Dedifferentiated amniotic fluid mesenchymal stem cell (primary cell): ENCODE measurements at regions not wholly inside any gene's neighbourhood (a gene's known extent, or its start where the extent isn't known, plus 50 kb on each side); places are given as distances from the start of the nearest gene placed in this dataset.
"Not testable (repeated sequence)": the region's sequence is repeated elsewhere in the genome, so short reads cannot be mapped to it uniquely, and the experiment has no call there.

Experiments
- DNase-seq: peaks from one replicate; pipeline ENCODE4 v3.0.0-alpha.2; 2016; ENCODE audit errors: extremely low spot score

DNA sequence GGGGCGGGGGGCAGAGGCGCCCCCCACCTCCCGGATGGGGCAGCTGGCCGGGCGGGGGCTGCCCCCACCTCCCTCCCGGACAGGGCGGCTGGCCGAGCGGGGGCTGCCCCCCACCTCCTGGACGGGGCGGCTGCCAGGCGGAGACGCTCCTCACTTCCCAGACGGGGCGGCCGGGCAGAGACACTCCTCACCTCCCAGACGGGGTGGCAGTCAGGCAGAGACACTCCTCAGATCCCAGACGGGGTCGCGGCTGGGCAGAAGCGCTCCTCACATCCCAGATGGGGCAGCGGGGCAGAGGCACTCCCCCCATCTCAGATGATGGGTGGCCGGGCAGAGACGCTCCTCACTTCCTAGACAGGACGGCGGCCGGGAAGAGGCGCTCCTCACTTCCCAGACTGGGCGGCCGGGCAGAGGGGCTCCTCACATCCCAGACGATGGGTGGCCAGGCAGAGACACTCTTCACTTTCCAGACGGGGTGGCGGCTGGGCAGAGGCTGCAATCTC, 240.1 kb downstream of the NPIPA7 start:
- DNase-seq = not testable (repeated sequence)

DNA sequence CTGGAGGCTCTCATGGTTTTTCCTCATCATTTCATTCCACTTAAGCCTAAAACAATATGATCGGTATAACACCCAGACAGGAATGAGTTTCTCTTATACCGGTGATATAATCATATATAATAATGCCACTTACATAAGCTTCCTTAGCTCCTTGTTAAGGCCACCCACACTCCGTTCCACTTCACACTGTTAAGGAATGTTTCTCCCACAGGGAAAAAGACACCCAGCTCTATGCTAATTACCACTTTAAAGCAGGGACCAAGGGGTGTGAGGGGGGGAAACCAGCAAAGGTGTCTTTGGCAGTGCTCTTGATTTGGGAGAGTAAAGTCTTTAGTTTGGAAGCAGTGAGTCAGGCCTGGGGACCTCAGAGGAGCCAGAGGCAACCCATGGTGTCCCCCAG, 245.4 kb downstream of the NPIPA7 start:
- not testable (repeated sequence) for DNase-seq

DNA sequence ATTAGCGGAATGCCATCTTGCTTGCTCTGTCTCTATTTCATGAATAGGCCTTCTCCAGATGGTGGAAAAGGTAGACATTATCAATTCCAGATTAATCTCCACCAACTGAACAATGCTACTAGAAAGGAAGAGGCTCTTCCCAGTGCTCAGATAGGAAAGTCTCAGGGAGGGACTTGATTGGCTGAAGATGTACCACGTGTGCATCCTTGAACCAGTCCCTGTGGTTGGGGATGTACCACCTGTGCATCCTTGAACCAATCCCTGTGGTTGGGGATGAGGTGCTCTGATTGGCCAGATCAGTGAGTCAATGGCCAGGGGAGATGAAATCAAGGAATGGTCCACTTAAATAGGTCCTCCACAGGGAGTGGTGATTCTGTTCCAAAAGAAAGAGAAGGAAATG, 246.2 kb downstream of the NPIPA7 start:
- not testable (repeated sequence) for DNase-seq

DNA sequence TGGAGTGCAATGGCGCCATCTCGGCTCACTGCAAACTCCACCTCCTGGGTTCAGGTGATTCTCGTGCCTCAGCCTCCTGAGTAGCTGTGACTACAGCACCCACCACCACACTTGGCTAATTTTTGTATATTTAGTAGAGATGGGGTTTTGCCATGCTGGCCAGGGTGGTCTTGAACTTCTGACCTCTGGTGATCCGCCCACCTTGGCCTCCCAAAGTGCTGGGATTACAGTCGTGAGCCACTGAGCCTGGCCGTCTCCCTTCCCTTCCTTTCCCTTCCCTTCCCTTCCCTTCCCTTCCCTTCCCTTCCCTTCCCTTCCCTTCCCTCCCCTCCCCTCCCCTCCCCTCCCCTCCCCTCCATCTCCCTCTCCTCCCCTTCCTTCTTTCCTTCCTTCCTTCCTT, 248.9 kb downstream of the NPIPA7 start:
- DNase-seq = not testable (repeated sequence)

DNA sequence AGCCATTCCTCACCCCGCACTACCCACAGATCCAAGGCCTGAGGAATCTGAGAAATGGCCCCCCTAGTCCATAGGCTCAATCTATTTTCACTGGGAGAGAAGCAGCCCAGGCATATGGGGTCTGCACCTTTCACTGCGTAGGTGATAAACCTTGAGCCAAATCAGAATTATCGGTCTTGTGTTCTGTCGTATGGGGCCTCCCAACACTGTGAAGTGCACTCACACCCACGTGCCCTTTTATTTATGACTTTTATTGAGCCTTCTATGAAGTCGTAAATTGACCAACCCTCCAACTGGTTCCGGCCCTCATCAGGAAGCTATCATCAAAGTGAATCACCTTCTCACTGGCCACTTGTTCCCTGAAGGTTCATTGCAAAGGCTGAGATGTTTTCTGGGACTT, 259.3 kb downstream of the NPIPA7 start:
- not testable (repeated sequence) for DNase-seq

DNA sequence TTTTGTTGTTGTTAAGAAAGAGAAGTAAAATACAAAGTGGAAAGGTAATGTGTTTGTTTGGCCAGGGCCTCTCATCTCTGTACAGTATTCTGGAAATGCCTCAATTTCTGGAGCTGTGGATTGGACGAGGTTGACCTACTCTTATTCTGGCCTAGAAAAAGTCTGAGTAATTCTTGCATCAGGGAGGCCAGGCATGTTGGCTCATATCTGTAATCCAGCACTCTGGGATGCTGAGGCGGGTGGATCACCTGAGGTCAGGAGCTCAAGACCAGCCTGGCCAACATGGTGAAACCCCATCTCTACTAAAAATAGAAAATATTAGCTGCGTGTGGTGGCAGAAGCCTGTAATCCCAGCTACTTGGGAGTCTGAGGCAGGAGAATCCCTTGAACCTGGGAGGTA, 259.8 kb downstream of the NPIPA7 start:
- DNase-seq = not testable (repeated sequence)

DNA sequence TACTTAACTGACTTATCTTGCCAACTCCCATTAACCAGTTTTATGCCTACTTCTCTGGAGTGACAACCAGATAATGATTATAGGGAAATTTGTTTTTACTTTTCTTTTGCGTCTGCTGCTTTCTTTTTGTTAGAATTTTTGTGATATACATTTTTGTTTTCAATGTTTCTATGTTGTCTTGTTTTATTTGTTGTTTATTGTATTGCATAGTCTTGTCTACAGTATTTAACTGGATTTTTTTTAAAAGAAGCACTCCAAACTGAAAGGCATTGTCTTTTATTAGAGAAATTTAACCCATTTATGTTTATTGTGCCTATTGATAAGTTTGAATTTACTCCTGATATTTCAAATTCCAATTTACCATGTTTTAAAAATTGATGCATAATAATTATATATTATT, 264.9 kb downstream of the NPIPA7 start:
- DNase-seq = not testable (repeated sequence)

DNA sequence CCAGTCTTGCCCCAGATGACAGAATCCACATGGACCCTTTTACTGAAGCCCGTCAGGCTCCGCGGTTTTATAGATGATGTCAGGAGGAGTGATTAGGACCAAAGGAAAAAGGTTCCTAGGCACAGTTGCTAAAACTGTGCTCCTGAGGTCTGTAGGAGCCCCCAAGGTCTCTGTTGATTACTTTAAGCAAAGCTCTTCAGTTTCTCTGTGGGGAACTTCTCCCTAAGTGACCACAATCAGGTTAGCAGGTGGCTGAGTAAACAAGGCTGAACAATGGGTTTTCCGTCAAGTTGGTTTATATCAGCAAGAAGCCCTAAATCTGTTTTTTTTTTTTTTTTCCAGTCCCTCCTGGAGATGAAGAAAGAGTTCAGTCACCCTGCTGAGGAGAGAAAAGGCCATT, 269.1 kb downstream of the NPIPA7 start:
- not testable (repeated sequence) for DNase-seq

DNA sequence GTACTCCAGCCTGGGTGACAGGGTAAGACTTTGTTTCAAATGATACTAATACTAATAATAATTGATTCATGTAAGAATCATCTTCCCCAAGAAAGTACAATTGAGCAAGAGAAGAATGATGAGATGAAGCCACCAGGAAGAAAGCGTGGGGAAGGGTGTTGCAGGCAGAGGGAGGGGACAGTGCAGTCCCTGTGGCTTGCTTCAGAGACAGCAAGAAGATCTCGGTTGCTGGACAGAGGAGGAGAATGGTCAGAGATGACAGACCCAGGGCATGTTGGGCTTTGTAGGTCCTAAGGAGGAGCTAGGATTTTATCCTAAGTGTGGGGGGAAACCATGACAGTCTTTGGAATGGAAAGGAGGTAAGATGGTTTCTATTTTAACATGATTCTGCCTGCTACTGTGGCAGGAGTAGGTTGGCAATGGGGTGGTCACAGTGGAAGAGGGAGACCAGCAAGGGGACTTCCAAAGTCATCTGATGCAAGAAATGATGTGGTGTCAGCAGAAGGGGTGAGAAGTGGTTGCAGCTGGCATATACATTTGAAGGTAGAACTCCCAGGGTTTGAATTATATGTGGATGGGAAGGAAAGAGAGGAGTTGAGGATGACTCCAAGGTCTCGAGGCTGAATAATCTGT, 293.4 kb downstream of the NPIPA7 start:
- not testable (repeated sequence) for DNase-seq

DNA sequence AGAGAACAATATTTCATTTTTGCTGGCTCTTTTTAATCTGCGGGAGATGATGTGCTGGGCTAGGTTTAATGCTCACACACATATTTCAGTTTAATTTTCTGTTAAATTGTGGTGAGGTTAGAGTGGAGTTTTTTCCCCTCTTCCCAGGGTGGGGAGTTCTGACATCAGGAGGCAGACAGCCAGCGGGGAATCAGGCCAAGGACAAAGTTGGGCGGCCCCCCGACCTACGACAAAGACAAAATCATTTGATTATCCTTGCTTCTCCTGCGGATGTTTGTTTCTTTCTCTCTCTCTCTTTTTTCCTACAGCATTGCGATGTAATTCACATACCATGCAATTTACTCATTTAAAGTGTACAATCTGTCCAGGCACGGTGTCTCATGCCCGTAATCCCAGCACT, 295.9 kb downstream of the NPIPA7 start:
- not testable (repeated sequence) for DNase-seq

DNA sequence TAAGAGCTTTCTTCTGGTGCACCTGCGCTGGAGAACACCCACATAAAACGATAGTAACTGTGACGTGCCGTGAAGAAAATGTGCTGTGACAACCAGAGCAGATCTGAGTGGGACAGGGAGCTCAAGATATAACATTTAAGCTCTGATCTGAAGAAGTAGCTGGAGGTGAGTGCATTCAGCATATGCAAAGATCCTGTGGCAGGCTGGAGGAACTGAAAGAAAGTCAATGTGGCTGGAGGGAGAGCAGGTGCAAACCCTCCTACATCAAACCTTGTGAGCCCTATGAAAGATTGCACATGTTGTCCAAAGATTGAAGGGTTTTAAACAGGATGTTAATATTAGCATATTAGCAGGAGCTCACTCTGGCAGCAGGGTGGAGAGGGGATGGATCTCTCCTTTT, 342.9 kb downstream of the NPIPA7 start:
- DNase-seq = not testable (repeated sequence)

DNA sequence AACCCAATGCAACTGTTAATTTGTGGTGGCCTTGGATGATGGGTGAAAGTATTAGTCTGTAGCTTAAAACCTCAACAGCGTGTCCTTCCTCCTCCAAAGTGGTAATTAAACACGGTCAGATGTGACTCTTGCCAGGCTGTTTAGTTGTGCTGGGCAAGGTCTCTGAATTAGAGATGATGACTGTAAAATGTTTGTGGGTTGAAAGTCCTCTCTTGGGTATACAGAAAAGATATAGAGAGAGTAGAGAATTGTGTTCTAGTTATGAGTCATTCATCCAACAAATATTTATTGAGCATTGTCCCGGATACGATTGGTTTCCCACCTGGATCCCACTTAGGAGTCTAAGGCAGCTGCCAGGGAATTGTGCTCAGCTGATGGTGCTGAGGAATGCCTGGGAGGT, 343.7 kb downstream of the NPIPA7 start:
- not testable (repeated sequence) for DNase-seq

DNA sequence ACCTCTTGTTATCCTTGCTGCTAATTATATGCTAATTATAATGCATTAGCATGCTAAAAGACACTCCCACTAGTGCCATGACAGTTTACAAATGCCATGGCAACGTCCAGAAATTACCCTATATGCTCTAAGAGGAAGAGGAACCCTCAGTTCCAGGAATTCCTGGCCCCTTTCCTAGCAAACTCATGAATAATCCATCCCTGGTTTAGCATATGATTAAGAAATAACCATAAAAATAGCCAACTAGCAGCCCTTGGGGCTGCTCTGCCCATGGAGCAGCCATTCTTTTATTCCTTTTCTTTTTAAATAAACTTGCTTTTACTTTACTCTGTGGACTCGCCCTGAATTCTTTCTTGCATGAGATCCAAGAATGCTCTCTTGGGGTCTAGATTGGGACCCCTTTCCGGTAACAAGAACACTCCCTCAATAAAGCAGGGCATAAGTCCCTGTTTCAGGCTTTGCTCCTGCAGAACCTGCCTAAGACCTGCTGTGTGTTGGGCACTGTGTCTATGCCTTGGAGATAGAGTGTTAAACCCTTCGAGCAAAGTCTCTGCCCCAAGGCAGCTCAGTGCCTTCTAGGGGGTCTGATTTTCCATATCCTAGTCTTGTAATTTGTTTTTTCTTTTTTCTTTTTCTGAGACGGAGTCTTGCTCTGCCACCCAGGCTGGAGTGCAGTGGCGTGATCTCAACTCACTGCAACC, 345.0 kb downstream of the NPIPA7 start:
- not testable (repeated sequence) for DNase-seq

DNA sequence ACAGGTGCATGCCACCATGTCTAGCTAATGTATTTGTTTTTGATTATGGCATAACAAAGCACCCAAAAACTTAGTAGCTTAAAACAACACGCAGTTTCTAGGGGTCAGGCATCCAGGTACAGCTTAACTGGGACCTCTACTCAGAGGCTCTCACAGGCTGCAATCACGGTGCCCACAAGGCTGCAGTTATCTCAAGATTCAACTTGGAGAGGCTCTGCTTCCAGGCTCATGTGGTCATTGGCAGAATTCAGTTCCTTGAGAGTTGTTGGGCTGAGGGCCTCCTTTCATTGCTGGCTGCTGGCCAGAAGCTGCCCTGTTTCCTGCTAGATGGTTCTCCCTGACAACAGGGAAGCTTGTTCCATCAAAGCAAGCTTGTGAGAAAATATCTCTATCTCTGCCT, 348.1 kb downstream of the NPIPA7 start:
- DNase-seq = not testable (repeated sequence)

DNA sequence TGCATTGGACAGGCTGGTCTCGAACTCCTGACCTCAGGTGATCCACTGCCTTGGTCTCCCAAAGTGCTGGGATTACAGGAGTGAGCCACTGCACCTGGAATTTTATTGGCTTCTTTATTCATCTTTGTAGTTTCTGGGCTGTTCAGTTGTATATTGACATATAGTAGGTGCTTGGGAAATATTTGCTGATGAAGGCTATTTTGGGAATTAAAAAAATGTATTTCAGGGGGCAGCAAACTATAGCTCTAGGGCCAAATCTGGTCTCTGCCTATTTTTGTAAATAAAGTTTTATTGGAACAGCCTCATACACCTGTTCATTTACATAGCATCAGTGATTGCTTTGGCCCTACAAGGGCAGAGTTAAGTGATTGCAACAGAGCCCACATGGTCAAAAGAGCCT, 363.6 kb downstream of the NPIPA7 start:
- DNase-seq = not testable (repeated sequence)

DNA sequence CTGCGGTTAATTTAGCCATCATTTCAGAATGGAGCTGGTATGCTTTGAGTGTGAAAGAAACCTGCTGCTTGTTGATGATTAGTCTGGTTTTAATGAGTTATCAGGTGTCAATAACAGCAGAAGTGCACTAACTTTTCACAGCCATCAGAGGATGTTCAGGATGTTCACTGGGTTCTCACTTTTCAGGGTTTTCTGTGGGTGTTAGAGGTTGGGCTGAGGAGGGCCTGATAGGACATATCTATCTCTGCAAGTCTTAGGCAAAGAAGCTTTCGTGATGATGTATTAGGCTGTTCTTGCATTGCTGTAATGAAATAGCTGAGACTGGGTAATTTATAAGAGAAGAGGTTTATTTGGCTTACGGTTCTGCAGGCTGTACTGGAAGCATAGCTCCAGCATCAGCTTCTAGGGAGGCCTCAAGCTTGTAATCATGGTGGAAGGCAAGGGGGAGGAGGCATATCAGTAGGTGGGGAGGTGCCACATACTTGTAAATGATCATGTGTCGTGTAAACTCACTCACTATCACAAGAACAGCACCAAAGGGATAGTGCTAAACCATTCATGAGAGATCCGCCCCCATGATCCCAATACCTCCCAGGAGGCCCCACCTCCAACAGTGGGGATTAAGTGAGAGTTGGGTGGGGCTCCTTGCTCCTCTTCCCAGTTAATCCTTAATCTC, 376.2 kb downstream of the NPIPA7 start:
- not testable (repeated sequence) for DNase-seq

DNA sequence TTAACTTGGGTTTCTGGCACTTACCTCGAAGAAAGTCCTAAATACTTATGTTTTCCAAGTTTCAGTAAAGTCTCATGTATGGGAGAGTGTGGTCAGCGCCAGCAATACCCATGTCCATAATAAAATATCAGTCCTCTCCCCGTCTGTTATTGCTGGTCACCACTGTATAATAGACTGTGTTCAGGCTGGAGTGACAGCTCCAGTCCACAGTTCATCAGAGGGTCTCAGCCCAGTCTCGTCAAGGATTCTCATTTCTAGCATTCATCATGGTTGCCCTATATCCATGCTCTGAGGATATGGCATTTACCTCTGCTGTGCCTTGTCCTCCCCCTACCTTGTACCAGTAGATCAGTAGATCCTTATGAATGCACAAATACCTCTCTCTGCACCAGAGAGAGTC, 384.5 kb downstream of the NPIPA7 start:
- no peak for DNase-seq

DNA sequence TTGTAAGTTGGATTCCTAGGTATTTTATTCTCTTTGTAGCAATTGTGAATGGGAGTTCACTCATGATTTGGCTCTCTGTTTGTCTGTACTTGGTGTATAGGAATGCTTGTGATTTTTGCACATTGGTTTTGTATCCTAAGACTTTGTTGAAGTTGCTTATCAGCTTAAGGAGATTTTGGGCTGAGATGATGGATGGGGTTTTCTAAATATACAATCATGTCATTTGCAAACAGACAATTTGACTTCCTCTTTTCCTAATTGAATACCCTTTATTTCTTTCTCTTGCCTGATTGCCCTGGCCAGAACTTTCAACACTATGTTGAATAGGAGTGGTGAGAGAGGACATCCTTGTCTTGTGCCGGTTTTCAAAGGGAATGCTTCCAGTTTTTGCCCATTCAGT, 391.8 kb downstream of the NPIPA7 start:
- not testable (repeated sequence) for DNase-seq

DNA sequence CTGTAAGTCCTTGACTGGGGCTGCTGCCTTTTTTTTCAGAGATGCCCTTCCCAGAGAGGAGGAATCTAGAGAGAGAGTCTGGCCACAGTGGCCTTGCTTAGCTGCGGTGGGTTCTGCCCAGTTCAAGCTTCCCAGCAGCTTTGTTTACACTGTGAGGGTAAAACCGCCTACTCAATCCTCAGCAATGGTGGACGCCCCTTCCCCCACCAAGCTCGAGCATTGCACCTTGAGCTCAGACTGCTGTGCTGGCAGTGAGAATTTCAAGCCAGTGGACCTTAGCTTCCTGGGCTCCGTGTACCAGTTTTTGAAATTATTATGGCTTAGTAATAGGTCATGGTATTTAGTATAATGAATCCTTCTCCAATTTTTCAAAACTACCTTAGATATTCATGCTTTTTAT, 395.4 kb downstream of the NPIPA7 start:
- no peak for DNase-seq

DNA sequence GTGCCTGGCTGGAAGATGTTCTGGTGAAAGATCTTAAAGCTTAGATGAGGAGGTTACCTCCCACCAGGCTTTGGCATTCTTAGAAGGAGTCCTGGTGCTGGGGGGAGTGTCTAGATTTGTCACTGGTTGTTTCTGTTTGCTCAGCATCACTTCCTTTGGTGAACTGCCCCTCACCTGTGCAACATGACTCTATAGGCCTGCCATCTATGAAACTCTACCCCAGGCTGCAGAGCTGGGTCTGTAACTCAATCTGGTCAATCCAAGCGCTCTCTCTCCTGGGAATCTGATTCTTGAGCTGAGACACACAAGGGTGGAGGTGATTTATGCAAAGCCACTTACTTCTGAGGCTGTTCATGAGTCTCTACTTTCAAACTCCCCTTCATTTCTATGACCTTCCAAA, 399.4 kb downstream of the NPIPA7 start:
- no peak for DNase-seq

DNA sequence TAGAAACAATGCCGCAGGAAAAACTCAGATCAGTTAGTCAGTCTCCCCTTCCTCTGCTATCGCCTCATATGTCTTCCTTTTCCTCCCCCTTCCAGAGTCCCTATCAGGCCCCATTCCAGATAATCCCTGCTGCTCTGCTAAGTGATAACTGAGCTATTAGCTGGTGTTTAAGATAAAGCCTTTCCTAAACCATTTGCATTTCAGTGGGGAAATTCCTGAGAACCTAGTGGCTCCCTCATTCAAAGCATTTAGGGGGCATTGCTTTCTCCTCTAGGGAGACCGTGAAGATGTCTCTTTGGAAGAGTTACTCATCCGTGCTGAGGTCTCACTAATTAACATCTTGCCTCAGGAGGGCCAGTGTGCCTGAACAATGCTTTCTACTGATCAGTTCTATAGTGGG, 401.6 kb downstream of the NPIPA7 start:
- no peak for DNase-seq

DNA sequence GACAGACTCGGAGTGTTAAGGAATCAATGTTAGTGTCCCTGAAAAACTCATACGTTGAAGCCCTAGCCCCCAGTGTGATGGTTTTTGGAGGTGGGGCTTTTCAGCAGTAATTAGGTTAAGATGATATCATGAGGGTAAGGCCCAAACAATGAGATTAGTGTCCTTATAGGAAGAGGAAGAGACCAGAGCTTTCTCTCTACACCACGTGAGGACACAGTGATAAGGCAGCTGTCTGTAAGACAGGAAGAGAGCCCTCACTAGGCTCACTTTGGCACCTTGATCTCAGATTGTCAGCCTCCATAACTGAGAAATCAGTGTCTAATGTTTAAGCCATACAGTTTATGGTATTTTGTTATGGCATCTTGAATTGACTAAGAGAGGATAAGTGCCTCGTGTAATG, 403.2 kb downstream of the NPIPA7 start:
- no peak for DNase-seq

DNA sequence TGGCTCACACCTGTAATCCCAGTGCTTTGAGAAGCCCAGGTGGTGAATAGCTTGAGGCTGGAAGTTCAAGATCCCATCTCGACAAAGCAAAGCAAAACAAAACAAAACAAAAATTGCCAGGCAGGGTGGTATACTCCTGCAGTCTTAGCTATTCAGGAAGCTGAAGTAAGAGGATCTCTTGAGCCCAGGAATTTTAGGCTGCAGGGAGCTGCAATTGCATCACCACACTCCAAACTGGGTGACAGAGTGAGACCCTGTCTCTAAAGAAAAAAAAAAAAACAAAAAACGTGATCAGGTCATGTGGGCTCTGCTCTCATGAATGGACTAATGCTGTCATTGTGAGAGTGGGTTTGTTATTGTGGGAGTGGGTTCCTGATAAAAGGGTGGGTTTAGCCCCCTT, 409.1 kb downstream of the NPIPA7 start:
- DNase-seq = no peak
